ENCODE measurements at regions not wholly inside any gene's neighbourhood (a gene's known extent, or its start where the extent isn't known, plus 50 kb on each side); places are given as distances from the start of the nearest gene placed in this dataset.

GRCh38 chr20:10781526-10781925, 107.7 kb upstream of the JAG1 start:
- no peaks in the 10 kb centered on the region for H3K36me3 Mint-ChIP-seq (ENCODE audit: low read depth)
- Histone ChIP-seq H3K4me3 (ENCODE audit: low read length) (no peak overlapping the region), H3K36me3 (ENCODE audit: insufficient read depth, low read length) (no peaks in the 10 kb centered on the region), H3K27me3 (ENCODE audit: control insufficient read depth in 1 of 2, insufficient read depth in 2 of 2, low read length in 2 of 2) (peaks cover 0 to 5% of the 10 kb centered on the region in 2 experiments), H3K9me3 (ENCODE audit: control insufficient read depth in 1 of 2, insufficient read depth in 1 of 2, low read length in 2 of 2) (no peaks in the 10 kb centered on the region), H3K4me1 (ENCODE audit: insufficient read depth, low read length) (no peaks in the 10 kb centered on the region), H3K27ac (ENCODE audit: low read depth in 1 of 2, low read length in 2 of 2) (no peak overlapping the region)
- intact Hi-C loops (cut with DNase I, micrococcal nuclease): no loop called here
- DNase-seq (no peak), ATAC-seq (ENCODE audit: poor library complexity) (no peak)
- peaks cover 5% of the 10 kb centered on the region for H3K27me3 Mint-ChIP-seq
- no peak for TF ChIP-seq CTCF (IDR thresholded peaks at IDR 0.05)
- H3K4me1 Mint-ChIP-seq (ENCODE audit: low read depth): no peaks in the 10 kb centered on the region
- no peak overlapping the region for H3K4me3 Mint-ChIP-seq
- POLR2A ChIA-PET: no interaction called here
- no peaks in the 10 kb centered on the region for H3K9me3 Mint-ChIP-seq
- H3K27ac Mint-ChIP-seq: no peak overlapping the region
- CTCF ChIA-PET: no interaction called here

GRCh38 chr20:10783707-10784553, 110.1 kb upstream of the JAG1 start:
- Histone ChIP-seq H3K4me1 (ENCODE audit: insufficient read depth, low read length) (no peaks in the 10 kb centered on the region), H3K27ac (ENCODE audit: low read depth in 1 of 2, low read length in 2 of 2) (no peak overlapping the region), H3K4me3 (ENCODE audit: low read length) (no peak overlapping the region), H3K36me3 (ENCODE audit: insufficient read depth, low read length) (no peaks in the 10 kb centered on the region), H3K27me3 (ENCODE audit: control insufficient read depth in 1 of 2, insufficient read depth in 2 of 2, low read length in 2 of 2) (peaks cover 0 to 8% of the 10 kb centered on the region in 2 experiments), H3K9me3 (ENCODE audit: control insufficient read depth in 1 of 2, insufficient read depth in 1 of 2, low read length in 2 of 2) (no peaks in the 10 kb centered on the region)
- Mint-ChIP-seq H3K4me1 (ENCODE audit: low read depth) (no peaks in the 10 kb centered on the region), H3K36me3 (ENCODE audit: low read depth) (no peaks in the 10 kb centered on the region), H3K4me3 (no peak overlapping the region), H3K27ac (no peak overlapping the region), H3K27me3 (peaks cover 5% of the 10 kb centered on the region), H3K9me3 (no peaks in the 10 kb centered on the region)
- intact Hi-C loops (cut with DNase I, micrococcal nuclease): no loop called here
- ATAC-seq (ENCODE audit: poor library complexity) (no peak), DNase-seq (no peak)
- ChIA-PET CTCF (no interaction called here), POLR2A (no interaction called here)
- TF ChIP-seq CTCF (IDR thresholded peaks at IDR 0.05): no peak

GRCh38 chr20:10784554-10785183, 110.9 kb upstream of the JAG1 start:
- Histone ChIP-seq H3K4me1 (ENCODE audit: insufficient read depth, low read length) (no peaks in the 10 kb centered on the region), H3K9me3 (ENCODE audit: control insufficient read depth in 1 of 2, insufficient read depth in 1 of 2, low read length in 2 of 2) (no peaks in the 10 kb centered on the region), H3K36me3 (ENCODE audit: insufficient read depth, low read length) (no peaks in the 10 kb centered on the region), H3K4me3 (ENCODE audit: low read length) (no peak overlapping the region), H3K27me3 (ENCODE audit: control insufficient read depth in 1 of 2, insufficient read depth in 2 of 2, low read length in 2 of 2) (peaks cover 0 to 8% of the 10 kb centered on the region in 2 experiments), H3K27ac (ENCODE audit: low read depth in 1 of 2, low read length in 2 of 2) (no peak overlapping the region)
- H3K4me1 Mint-ChIP-seq (ENCODE audit: low read depth): no peaks in the 10 kb centered on the region
- no peak overlapping the region for H3K27ac Mint-ChIP-seq
- ChIA-PET CTCF (no interaction called here), POLR2A (no interaction called here)
- DNase-seq (no peak), ATAC-seq (ENCODE audit: poor library complexity) (no peak)
- H3K27me3 Mint-ChIP-seq: peaks cover 5% of the 10 kb centered on the region
- no peaks in the 10 kb centered on the region for H3K36me3 Mint-ChIP-seq (ENCODE audit: low read depth)
- no peak overlapping the region for H3K4me3 Mint-ChIP-seq
- intact Hi-C loops (cut with DNase I, micrococcal nuclease): no loop called here
- no peaks in the 10 kb centered on the region for H3K9me3 Mint-ChIP-seq
- no peak for TF ChIP-seq CTCF (IDR thresholded peaks at IDR 0.05)

Measured in CD4-positive, alpha-beta T cell (primary cell).